Ovary (tissue), 7 donors: ENCODE measurements at regions not wholly inside any gene's neighbourhood (a gene's known extent, or its start where the extent isn't known, plus 50 kb on each side); places are given as distances from the start of the nearest gene placed in this dataset.

Experiments used
- DNase-seq, 5 donors: peaks; one replicate each; pipeline ENCODE4 v3.0.0-alpha.2; 2019 to 2020
- H3K27ac ChIP-seq, 2 donors: fragments of 200-600 bp; one replicate each; pipeline versions ENCODE4 v1.5.1 to v1.8.0; 2019 to 2022
- H3K27me3 ChIP-seq: fragments of 200-600 bp; one replicate; pipeline ENCODE4 v1.8.0; 2022
- H3K36me3 ChIP-seq: fragments of 200-600 bp; sonication (generic); one replicate; pipeline ENCODE4 v1.5.1; 2019
- H3K4me1 ChIP-seq: one replicate; pipeline ENCODE4 v1.8.1; 2013; ENCODE audit warnings: mild to moderate bottlenecking, moderate library complexity; ENCODE audit not compliant: insufficient read depth
- H3K4me3 ChIP-seq: fragments of 200-600 bp; sonication (generic); one replicate; pipeline ENCODE4 v1.5.1; 2017
- H3K9me3 ChIP-seq, 2 donors: fragments of 200-600 bp in 1 of 2; sonication (generic) in 1 of 2; one replicate each; pipeline versions ENCODE4 v1.5.1 to v1.8.1; 2013 to 2019; ENCODE audit warnings: mild to moderate bottlenecking in 1 of 2, moderate library complexity in 1 of 2
- CTCF ChIP-seq, 3 donors: fragments of 450-650 bp in 2 of 3; fragments of 200-600 bp in 1 of 3; IDR thresholded peaks; one replicate each; pipeline versions ENCODE4 v1.5.1 to v1.8.0; 2016 to 2022; ENCODE audit warnings: antibody characterized with exemption in 3 of 3, mild to moderate bottlenecking in 1 of 3
- EP300 ChIP-seq: sonication (generic); formaldehyde crosslinking; IDR thresholded peaks from one replicate; pipeline ENCODE4 v1.6.1; 2017; ENCODE audit warnings: antibody characterized with exemption
- POLR2A ChIP-seq: fragments of 450-650 bp; IDR thresholded peaks from one replicate; pipeline ENCODE4 v1.6.1; 2017; ENCODE audit warnings: antibody characterized with exemption, mild to moderate bottlenecking, moderate library complexity
- WGBS, 3 donors: extraction: QIAGEN DNeasy Blood & Tissue Kit in 1 of 3; methylation state at CpG; one replicate each; pipeline versions ENCODE4 v1.1.5 to v1.1.7; 2013 to 2017; 5-methylcytosine and 5-hydroxymethylcytosine counted together
- intact Hi-C, 4 donors: fragments of 100-400 bp; cut with DNase I; formaldehyde crosslinking; loops; one replicate each; pipeline versions ENCODE4 v1.11.0 to v1.15.1; 2022 to 2023
- donor health status: DM: no; HTN: no; CAD: no; lungs with moderate emphysema.
- donor health status: DM: no; HTN: no; CAD: no.
- donor health status: Bipolar disorder and iron deficiency.
- donor health status: DM: no; HTN: no; CAD: no.
- donor health status: DM: yes; HTN: yes; CAD: no.

GRCh38 chr1:47507881-47508701, 70.2 kb downstream of the FOXD2 start:
- no peaks in the 10 kb centered on the region for H3K36me3 ChIP-seq
- DNase-seq, result no peak
- 2% methylated on average over 64 to 77 of the region's 77 CpGs for WGBS, 3 donors
- H3K9me3 ChIP-seq, result no peaks in the 10 kb centered on the region
- no peaks in the 10 kb centered on the region for H3K4me1 ChIP-seq
- H3K27ac ChIP-seq, result no peak overlapping the region
- no peaks in the 10 kb centered on the region for H3K27me3 ChIP-seq
- intact Hi-C loops, result no loop called here
- H3K4me3 ChIP-seq, result peak overlapping the region; percentile 18
- no peak for TF ChIP-seq CTCF (IDR thresholded peaks at IDR 0.05)
- TF ChIP-seq POLR2A, result no peak
- no peak for TF ChIP-seq EP300

GRCh38 chr1:47508702-47509431, 71.0 kb downstream of the FOXD2 start:
- Histone ChIP-seq H3K9me3 (no peaks in the 10 kb centered on the region), H3K36me3 (no peaks in the 10 kb centered on the region), H3K4me3 (peak overlapping the region; percentile 18), H3K4me1 (no peaks in the 10 kb centered on the region), H3K27ac (no peak overlapping the region), H3K27me3 (no peaks in the 10 kb centered on the region)
- intact Hi-C loops, result no loop called here
- no peak for DNase-seq
- 9 to 14% (median 12%) methylated on average over 18 of the region's 18 CpGs for WGBS, 3 donors
- TF ChIP-seq CTCF (IDR thresholded peaks at IDR 0.05) (no peak), POLR2A (no peak), EP300 (no peak)

- Histone ChIP-seq H3K27ac (no peak overlapping the region), H3K9me3 (no peaks in the 10 kb centered on the region), H3K27me3 (no peaks in the 10 kb centered on the region), H3K4me1 (no peaks in the 10 kb centered on the region), H3K36me3 (no peaks in the 10 kb centered on the region), H3K4me3 (no peak overlapping the region)
- intact Hi-C loops, result no loop called here
- 80 to 84% (median 82%) methylated on average over 10 of the region's 10 CpGs for WGBS, 3 donors
- no peak for TF ChIP-seq CTCF (IDR thresholded peaks at IDR 0.05)
- TF ChIP-seq POLR2A, result no peak
- no peak for TF ChIP-seq EP300
- no peak for DNase-seq
These were observed 72.5 kb downstream of the FOXD2 start for GRCh38 chr1:47510282-47510811.

DNA sequence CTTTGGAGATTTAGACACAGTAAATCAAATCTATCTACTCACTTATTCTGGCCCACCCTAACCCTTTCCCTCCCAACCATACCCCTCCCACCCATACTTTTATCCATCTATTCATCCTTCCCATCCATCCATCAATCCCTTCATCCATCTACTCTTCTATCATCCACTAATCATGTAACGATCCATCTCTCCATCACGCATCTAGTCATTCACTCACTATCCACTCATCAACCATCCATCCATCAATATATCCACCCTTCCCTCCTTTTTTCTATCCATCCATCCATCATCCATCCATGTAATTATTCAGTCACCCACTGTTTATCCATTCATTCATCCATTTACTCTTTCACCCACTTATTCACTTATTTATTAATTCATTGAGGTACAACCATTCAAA, 74.0 kb downstream of the FOXD2 start:
- intact Hi-C loops, result no loop called here
- Histone ChIP-seq H3K9me3 (no peaks in the 10 kb centered on the region), H3K27me3 (no peaks in the 10 kb centered on the region), H3K27ac (no peak overlapping the region), H3K4me1 (no peaks in the 10 kb centered on the region), H3K4me3 (no peak overlapping the region), H3K36me3 (no peaks in the 10 kb centered on the region)
- TF ChIP-seq CTCF (IDR thresholded peaks at IDR 0.05) (no peak), POLR2A (no peak), EP300 (no peak)
- WGBS, 3 donors, result 94 to 99% (median 95%) methylated on average over 2 of the region's 2 CpGs
- DNase-seq, result no peak
